ENCODE measurements at regions not wholly inside any gene's neighbourhood (a gene's known extent, or its start where the extent isn't known, plus 50 kb on each side); places are given as distances from the start of the nearest gene placed in this dataset.
A peak's percentile ranks its signal among the peaks of the same experiment; 100 is the strongest.

DNA sequence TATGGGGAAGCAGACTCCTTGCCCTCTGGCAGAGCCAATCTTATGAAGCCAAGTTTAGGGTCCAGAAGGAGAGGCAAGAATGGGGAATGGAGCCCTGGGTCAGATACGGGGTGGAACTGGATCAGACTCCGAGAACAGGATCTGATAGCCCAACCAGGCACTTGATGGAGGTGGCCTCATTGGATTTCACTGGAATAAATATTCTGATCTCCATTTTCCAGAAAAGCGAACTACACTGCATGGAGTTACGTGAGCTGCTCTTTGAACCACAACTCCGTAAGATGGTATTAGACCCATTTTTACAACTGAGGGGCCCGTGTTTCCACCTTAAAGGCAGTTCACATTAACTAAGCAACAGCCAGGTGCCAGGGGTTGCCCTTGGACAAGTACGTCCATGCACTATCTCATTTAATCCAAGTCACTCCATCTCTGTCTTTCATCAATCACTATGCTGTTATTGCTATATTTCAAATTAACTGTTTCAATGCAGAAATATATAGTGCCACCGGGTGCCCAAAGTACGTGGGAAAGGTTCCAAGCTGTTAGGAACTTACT lies 155.2 kb downstream of the BCL11B start:
- DNase-seq = no peak

DNA sequence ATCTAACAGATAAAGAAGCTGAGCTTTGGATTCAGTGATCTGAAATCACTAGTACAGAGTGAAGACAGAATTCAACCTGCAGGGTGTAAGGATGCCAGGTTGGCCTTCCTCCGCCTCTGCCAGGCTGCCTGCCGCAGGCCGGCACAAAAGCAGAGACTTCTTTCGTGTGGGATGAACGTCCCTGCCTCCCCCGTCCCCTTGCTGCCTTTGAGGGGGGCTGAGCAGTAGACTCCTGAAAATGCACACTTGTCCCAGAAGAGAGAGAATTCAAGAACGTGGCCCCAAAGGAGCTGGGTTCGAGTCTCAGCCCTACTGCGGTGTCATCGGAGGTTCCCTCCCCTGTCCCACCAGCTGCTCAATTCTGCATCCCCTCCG lies 154.3 kb downstream of the BCL11B start:
- no peak for DNase-seq

DNA sequence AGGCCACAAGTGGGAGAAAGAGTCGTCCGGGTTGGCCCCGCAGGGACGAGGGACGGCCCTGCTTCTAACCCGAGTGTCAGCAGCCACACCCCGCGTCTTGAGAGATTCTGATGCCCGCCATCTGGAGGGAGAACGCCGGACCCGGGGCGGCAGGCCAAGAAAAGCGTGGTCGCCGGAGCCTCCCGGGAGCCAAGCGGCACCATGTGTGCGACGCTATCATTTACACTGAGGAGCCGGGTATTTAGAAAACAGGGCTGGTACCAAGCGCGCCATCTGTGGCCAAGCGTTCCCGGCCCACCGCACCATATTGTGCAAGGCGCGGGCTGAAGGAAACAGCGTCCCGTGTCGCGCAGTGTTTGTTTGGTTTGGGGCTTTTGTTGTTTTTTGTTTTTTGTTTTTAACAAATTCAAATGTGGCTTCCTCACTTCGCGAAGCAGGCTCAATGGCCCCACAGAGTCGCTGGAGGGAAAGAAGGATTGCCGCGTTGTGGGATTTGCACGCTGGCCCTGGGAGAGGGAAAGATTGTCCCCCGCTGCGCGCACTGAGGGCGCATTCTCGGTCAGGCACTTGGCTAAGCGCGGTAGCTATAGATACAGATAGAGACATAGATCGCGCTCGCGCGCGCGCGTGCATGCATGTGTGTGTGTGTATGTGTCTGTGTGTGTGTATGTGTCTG lies 153.8 kb downstream of the BCL11B start:
- DNase-seq = peak; percentile 49

DNA sequence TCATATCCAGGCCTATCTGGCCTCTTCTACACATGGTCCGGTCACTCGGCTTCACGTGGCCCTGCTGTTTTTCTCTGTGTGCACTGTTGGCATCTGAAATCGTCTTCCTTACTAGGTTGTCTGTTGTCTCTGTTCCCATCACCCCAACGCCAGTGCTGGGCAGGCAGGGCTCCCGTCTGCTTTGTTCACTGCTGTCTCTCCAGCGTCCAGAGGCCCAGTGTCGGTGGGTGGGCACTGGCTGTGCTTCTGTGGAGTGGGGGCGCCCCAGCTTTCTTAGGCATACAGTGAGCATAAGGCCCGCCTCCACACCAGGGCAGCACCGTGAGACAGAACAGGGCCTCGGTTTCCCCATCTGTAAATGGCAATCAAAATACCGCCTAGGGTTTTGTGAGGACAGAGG lies 153.1 kb downstream of the BCL11B start:
- DNase-seq = no peak

All from right hindlimb (tissue), 1 donor.